Breast epithelium (tissue), 4 donors: ENCODE measurements at regions not wholly inside any gene's neighbourhood (a gene's known extent, or its start where the extent isn't known, plus 50 kb on each side); places are given as distances from the start of the nearest gene placed in this dataset.

Experiments
- DNase-seq, 2 donors: peaks; one replicate each; pipeline ENCODE4 v3.0.0-alpha.2; 2019; ENCODE audit warnings: low spot score in 2 of 2
- H3K27ac ChIP-seq, 2 donors: fragments of 200-600 bp; sonication (generic) in 1 of 2; one replicate each; pipeline ENCODE4 v1.5.1; 2016 to 2019; ENCODE audit warnings: mild to moderate bottlenecking in 1 of 2
- H3K27me3 ChIP-seq, 2 donors: fragments of 200-600 bp; sonication (generic) in 1 of 2; one replicate each; pipeline versions ENCODE4 v1.5.1 to v1.6.0; 2017 to 2019; ENCODE audit warnings: control low read depth in 1 of 2, mild to moderate bottlenecking in 1 of 2
- H3K36me3 ChIP-seq: fragments of 200-600 bp; one replicate; pipeline ENCODE4 v1.5.1; 2019
- H3K4me1 ChIP-seq, 2 donors: fragments of 200-600 bp; sonication (generic); one replicate each; pipeline ENCODE4 v1.5.1; 2016 to 2019; ENCODE audit warnings: control low read depth in 1 of 2
- H3K4me3 ChIP-seq, 3 donors: fragments of 200-600 bp; sonication (generic); 1 replicate in 2 of 3; 2 replicates in 1 of 3; pipeline ENCODE4 v1.5.1; 2016 to 2019; ENCODE audit warnings: mild to moderate bottlenecking in 3 of 3, moderate library complexity in 2 of 3
- H3K9me3 ChIP-seq, 2 donors: fragments of 200-600 bp; sonication (generic) in 1 of 2; one replicate each; pipeline ENCODE4 v1.5.1; 2016 to 2019; ENCODE audit warnings: control low read depth in 1 of 2
- CTCF ChIP-seq, 3 donors: fragments of 450-650 bp; IDR thresholded peaks; one replicate each; pipeline ENCODE4 v1.5.1; 2016 to 2017; ENCODE audit warnings: antibody characterized with exemption in 3 of 3, mild to moderate bottlenecking in 3 of 3, moderate library complexity in 3 of 3
- POLR2A ChIP-seq: fragments of 450-650 bp; IDR thresholded peaks from one replicate; pipeline ENCODE4 v1.6.1; 2016; ENCODE audit warnings: antibody characterized with exemption, mild to moderate bottlenecking, moderate library complexity
- POLR2AphosphoS5 ChIP-seq, 3 donors: sonication (generic); formaldehyde crosslinking; IDR thresholded peaks; one replicate each; pipeline ENCODE4 v1.6.1; 2017; ENCODE audit warnings: antibody characterized with exemption in 3 of 3
- intact Hi-C: fragments of 100-400 bp; cut with DNase I; formaldehyde crosslinking; loops from one replicate; pipeline ENCODE4 v1.15.1; 2023; ENCODE audit warnings: low total_unique reads

- intact Hi-C loops = no loop called here
- TF ChIP-seq POLR2AphosphoS5 (IDR thresholded peaks at IDR 0.05) = no peak
- TF ChIP-seq POLR2A = no peak
- Histone ChIP-seq H3K4me1 (no peaks in the 10 kb centered on the region), H3K4me3 (no peak overlapping the region), H3K27ac (no peak overlapping the region), H3K36me3 (no peaks in the 10 kb centered on the region), H3K9me3 (no peaks in the 10 kb centered on the region), H3K27me3 (no peaks in the 10 kb centered on the region)
- DNase-seq = no peak
Observed at GRCh38 chr3:168653255-168653654, 557.5 kb upstream of the GOLIM4 start.

- Histone ChIP-seq H3K4me1 (no peaks in the 10 kb centered on the region), H3K36me3 (no peaks in the 10 kb centered on the region), H3K27ac (no peak overlapping the region), H3K4me3 (no peak overlapping the region), H3K9me3 (no peaks in the 10 kb centered on the region), H3K27me3 (no peaks in the 10 kb centered on the region)
- TF ChIP-seq CTCF (IDR thresholded peaks at IDR 0.05) = no peak
- no peak for DNase-seq
- intact Hi-C loops = loop anchor here (10.0 kb wide), 1 partner anchor 1404 kb away; no protein-coding TSS in a partner anchor
Observed at GRCh38 chr3:168648321-168648720, 552.6 kb upstream of the GOLIM4 start.

- no peaks in the 10 kb centered on the region for H3K36me3 ChIP-seq
- no peaks in the 10 kb centered on the region for H3K4me1 ChIP-seq
- no peak for DNase-seq
- intact Hi-C loops = loop anchor here (10.0 kb wide), 1 partner anchor 1403 kb away; no protein-coding TSS in a partner anchor
- H3K4me3 ChIP-seq = no peak overlapping the region
- no peaks in the 10 kb centered on the region for H3K9me3 ChIP-seq
- no peaks in the 10 kb centered on the region for H3K27me3 ChIP-seq
- H3K27ac ChIP-seq = no peak overlapping the region
- TF ChIP-seq POLR2A (no peak), CTCF (IDR thresholded peaks at IDR 0.05) (no peak), POLR2AphosphoS5 (IDR thresholded peaks at IDR 0.05) (no peak)
Observed at GRCh38 chr3:168647582-168647981, 551.9 kb upstream of the GOLIM4 start.

GRCh38 chr3:168645180-168645579, 549.5 kb upstream of the GOLIM4 start:
- H3K9me3 ChIP-seq = no peaks in the 10 kb centered on the region
- DNase-seq = no peak
- no peaks in the 10 kb centered on the region for H3K27me3 ChIP-seq
- H3K27ac ChIP-seq = no peak overlapping the region
- no peaks in the 10 kb centered on the region for H3K36me3 ChIP-seq
- intact Hi-C loops = loop anchor here (10.0 kb wide), 1 partner anchor 1400 kb away; no protein-coding TSS in a partner anchor
- no peaks in the 10 kb centered on the region for H3K4me1 ChIP-seq
- TF ChIP-seq POLR2AphosphoS5 (IDR thresholded peaks at IDR 0.05) (no peak), CTCF (IDR thresholded peaks at IDR 0.05) (no peak), POLR2A (no peak)
- no peak overlapping the region for H3K4me3 ChIP-seq

GRCh38 chr3:168628549-168628948, 532.8 kb upstream of the GOLIM4 start:
- intact Hi-C loops = no loop called here
- TF ChIP-seq POLR2A = no peak
- TF ChIP-seq CTCF (IDR thresholded peaks at IDR 0.05) = no peak
- no peak for TF ChIP-seq POLR2AphosphoS5 (IDR thresholded peaks at IDR 0.05)
- H3K27me3 ChIP-seq = no peaks in the 10 kb centered on the region

GRCh38 chr3:168625477-168625876, 529.8 kb upstream of the GOLIM4 start:
- Histone ChIP-seq H3K27ac (no peak overlapping the region), H3K4me3 (no peak overlapping the region), H3K4me1 (no peaks in the 10 kb centered on the region), H3K27me3 (no peaks in the 10 kb centered on the region), H3K9me3 (no peaks in the 10 kb centered on the region), H3K36me3 (no peaks in the 10 kb centered on the region)
- intact Hi-C loops = no loop called here
- TF ChIP-seq CTCF (IDR thresholded peaks at IDR 0.05) (no peak), POLR2A (no peak)
- DNase-seq = no peak

More at GRCh38 chr3:168628549-168628948, 532.8 kb upstream of the GOLIM4 start:
- Histone ChIP-seq H3K27ac (no peak overlapping the region), H3K4me1 (no peaks in the 10 kb centered on the region), H3K9me3 (no peaks in the 10 kb centered on the region), H3K36me3 (no peaks in the 10 kb centered on the region), H3K4me3 (no peak overlapping the region)
- no peak for DNase-seq
